Limb (tissue), 2 donors: ENCODE measurements at regions not wholly inside any gene's neighbourhood (a gene's known extent, or its start where the extent isn't known, plus 50 kb on each side); places are given as distances from the start of the nearest gene placed in this dataset.
"Not testable (repeated sequence)": the region's sequence is repeated elsewhere in the genome, so short reads cannot be mapped to it uniquely, and the experiment has no call there.

Source experiments
- DNase-seq, 2 donors: peaks; one replicate each; pipeline ENCODE4 v3.0.0-alpha.2; 2016; ENCODE audit errors: extremely low spot score in 2 of 2

- no peak for DNase-seq
Observed at GRCh38 chr7:12002428-12002827, 170.4 kb upstream of the THSD7A start.

GRCh38 chr7:12004581-12004980, 172.6 kb upstream of the THSD7A start:
- DNase-seq: no peak

- DNase-seq: no peak
Observed at GRCh38 chr7:12007576-12007975, 175.6 kb upstream of the THSD7A start.

GRCh38 chr7:12013983-12014382, 182.0 kb upstream of the THSD7A start:
- DNase-seq: no peak

GRCh38 chr7:12016439-12016838, 184.4 kb upstream of the THSD7A start:
- no peak for DNase-seq

- DNase-seq: no peak
Observed at GRCh38 chr7:12017046-12017445, 185.0 kb upstream of the THSD7A start.

- not testable (repeated sequence) for DNase-seq
Observed at GRCh38 chr7:12022011-12022410, 189.1 kb upstream of the TMEM106B start.

GRCh38 chr7:12025246-12025645, 185.8 kb upstream of the TMEM106B start:
- no peak for DNase-seq

GRCh38 chr7:12028508-12028907, 182.6 kb upstream of the TMEM106B start:
- DNase-seq: no peak

GRCh38 chr7:12030116-12030515, 181.0 kb upstream of the TMEM106B start:
- DNase-seq: no peak

- DNase-seq: no peak
Observed at GRCh38 chr7:12031186-12031585, 179.9 kb upstream of the TMEM106B start.

GRCh38 chr7:12031638-12032037, 179.5 kb upstream of the TMEM106B start:
- DNase-seq: no peak

GRCh38 chr7:12032146-12032545, 178.9 kb upstream of the TMEM106B start:
- DNase-seq: no peak

- not testable (repeated sequence) for DNase-seq
Observed at GRCh38 chr7:12043457-12043856, 167.6 kb upstream of the TMEM106B start.

GRCh38 chr7:12052211-12052610, 158.9 kb upstream of the TMEM106B start:
- no peak for DNase-seq

GRCh38 chr7:12053561-12053960, 157.5 kb upstream of the TMEM106B start:
- no peak for DNase-seq

- DNase-seq: no peak
Observed at GRCh38 chr7:12054830-12055229, 156.3 kb upstream of the TMEM106B start.

- no peak for DNase-seq
Observed at GRCh38 chr7:12056381-12056780, 154.7 kb upstream of the TMEM106B start.

- DNase-seq: no peak
Observed at GRCh38 chr7:12056977-12057376, 154.1 kb upstream of the TMEM106B start.

GRCh38 chr7:12062062-12062461, 149.0 kb upstream of the TMEM106B start:
- no peak for DNase-seq

- no peak for DNase-seq
Observed at GRCh38 chr7:12064586-12065127, 146.4 kb upstream of the TMEM106B start.

GRCh38 chr7:12066004-12066403, 145.1 kb upstream of the TMEM106B start:
- no peak for DNase-seq

GRCh38 chr7:12066521-12066920, 144.6 kb upstream of the TMEM106B start:
- no peak for DNase-seq
